HG03575 (cell line): ENCODE measurements at regions not wholly inside any gene's neighbourhood (a gene's known extent, or its start where the extent isn't known, plus 50 kb on each side); places are given as distances from the start of the nearest gene placed in this dataset.
"Not testable (repeated sequence)": the region's sequence is repeated elsewhere in the genome, so short reads cannot be mapped to it uniquely, and the experiment has no call there.

ENCODE experiments used
- ATAC-seq: cut with Tn5 transposase; IDR thresholded peaks from one replicate; pipeline ENCODE4 v1.9.1; 2021; ENCODE audit not compliant: unreplicated experiment, insufficient number of reproducible peaks, low FRiP score; ENCODE audit errors: extremely low read depth

GRCh38 chr6:14510038-14510437 is 392.5 kb downstream of the CD83 start:
- ATAC-seq, result no peak

DNA sequence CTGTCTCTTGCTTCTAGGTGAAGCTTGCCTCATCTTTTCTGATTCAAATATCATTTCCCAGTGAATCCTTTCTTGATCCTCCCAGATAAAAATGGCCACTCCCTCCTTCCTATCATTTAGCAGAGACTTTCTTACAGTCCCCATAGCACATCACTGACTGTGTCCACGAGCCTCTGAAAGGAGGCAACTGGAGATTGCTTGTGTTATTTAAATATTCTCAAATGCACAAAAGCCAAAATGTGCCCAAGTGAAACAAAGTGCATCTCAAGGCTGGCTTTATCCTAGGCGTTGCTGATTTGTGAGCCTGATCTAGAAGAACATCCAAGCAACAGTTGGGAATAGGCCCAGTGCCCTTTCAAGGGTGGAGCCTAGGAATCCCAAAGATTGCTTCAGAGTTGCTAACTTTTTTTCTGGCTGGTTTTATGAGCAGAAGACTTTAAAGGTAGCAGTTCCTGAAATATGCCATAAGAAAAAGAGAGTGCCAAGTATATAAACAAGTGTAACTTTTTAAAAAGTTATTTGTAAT is 393.6 kb downstream of the CD83 start:
- ATAC-seq, result no peak

DNA sequence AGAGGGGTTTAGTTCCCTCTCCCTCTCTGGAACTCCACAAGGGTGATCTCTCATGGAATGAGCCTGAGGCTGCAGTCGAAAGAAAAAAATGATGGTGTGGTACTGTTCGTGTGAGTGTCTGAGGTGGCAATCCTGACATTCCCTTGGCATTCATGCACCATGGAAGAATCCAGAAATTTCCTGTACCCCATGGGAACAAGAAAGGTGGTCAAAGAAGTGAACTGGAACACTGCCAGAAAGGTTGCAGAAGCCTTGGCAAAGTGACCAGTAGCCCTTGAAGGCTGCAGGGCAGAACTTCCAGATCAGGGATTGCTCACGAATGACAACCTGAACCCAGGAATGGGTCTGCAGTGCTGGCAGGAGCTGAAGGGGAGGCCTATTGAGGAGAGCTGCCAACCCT is 394.7 kb downstream of the CD83 start:
- ATAC-seq, result no peak

DNA sequence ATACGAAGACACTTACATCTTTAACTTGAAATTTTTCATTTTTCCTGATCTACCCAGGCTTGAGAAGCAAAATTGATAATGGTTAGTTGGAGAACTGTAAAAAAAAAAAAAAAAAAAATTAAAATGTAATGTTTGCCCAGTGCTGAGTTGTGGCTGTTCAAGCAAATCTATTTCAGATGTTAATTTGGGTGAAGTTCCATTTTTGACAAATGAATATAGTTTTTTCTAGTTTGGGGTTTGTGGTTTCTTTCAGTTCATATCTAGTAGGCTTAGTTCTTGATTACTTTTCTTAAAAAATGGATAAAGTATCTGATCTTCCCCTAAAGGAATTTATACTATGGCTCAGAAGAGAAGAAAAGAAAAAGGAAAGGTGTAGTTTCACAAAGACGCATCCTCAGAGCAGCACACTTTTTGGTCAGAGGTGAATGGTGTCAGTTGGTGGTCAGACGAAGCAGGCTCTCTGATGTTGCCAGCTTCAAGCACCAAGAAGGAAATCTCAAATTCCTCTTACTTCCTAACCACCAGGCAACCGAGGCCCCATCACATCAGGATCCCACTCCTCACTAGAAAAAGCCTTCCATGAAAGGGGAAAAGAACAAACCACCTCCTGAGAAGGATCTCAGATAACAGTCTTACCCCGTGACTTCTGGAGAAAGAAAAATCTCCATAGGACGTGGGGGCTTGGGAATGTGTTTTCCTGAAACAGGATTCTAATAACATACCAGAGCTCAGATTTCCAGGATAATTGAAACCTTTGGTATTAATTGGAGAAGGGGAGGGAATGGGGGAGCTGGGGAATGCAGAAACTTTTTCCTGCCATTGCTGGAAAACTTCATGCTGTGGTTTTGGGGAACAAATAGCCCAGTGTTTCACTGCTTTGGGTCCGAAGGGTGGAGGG is 396.2 kb downstream of the CD83 start:
- ATAC-seq, result no peak

- no peak for ATAC-seq
These were observed 399.4 kb downstream of the CD83 start for GRCh38 chr6:14516956-14517355.

DNA sequence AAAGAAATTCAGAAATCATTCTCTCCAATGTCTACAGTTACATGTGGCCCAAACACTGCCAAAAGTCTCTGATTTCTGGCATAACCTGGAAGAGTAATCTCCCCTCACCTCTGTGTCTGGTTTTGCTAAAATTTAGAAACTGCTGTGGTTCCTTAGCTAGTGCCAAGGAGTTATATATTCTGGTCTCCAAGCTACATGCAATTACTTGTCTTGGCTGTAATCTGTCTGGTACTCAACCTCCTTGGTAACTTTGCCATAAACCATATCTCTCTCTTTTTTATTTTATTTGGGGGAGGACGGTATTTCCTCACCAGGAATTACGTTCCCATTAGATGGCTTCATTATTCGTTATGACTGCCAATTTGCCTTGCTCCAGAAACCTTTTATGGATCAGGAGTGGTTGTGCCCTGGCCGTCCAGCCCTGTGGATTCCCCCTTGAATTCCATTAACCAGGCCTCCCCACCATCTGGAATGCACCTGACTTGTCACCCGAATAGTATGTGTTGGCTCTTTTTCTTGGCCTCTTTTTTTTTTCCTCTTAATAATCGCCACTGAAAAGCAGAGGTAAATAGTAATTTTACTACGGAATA is 400.0 kb downstream of the CD83 start:
- ATAC-seq, result no peak

DNA sequence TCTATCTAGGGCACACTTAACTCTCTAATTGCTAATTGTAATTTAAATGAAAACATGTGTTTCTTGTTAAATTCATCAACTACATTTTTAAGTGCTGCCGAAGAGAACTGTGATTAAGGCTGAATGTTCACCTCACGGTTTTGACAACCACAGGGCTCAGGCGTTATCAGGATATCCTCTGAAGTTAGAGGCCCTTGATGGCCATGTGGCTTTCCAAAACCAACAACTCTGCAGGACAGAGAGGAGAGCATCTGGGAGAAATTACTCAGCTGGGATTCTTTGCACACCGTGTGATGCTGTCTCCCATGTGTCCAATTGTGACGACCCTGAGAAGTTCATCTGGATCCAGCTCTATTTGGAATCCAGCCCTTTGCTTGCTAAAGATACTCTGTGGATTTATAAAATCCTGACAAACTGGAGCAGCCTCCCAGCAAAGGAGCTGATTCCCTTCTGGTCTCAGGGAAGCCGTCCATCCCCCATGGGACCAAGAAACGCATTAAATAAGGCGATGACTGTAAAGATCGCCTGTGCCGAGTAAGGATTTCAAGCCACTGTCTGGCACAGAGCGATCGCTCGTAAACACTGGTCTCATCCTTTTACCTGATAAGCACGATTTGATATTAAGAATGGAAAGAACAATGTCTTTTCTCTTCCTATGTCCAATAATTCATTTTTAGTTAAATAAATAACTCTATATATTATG is 401.1 kb downstream of the CD83 start:
- ATAC-seq, result no peak

DNA sequence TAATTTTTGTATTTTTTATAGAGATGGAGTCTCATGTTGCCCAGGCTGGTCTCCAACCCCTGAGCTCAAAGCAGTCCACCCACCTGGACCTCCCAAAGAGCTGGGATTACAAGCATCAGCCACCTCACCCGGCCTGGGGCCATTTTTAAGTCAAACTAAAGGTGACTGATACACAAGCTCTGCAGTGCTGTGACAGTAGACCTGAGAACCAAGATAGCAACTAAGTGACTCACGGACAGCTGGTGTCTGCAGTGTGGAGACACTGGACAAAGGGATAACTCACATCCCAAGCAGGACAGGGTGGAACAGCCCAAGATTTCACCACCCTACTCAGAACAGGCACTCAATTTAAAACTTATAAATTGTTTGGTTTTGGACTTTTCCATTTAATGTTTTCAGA is 402.5 kb downstream of the CD83 start:
- no peak for ATAC-seq

- no peak for ATAC-seq
These were observed 403.0 kb downstream of the CD83 start for GRCh38 chr6:14520536-14520935.

- ATAC-seq, result no peak
These were observed 403.6 kb downstream of the CD83 start for GRCh38 chr6:14521141-14521540.

DNA sequence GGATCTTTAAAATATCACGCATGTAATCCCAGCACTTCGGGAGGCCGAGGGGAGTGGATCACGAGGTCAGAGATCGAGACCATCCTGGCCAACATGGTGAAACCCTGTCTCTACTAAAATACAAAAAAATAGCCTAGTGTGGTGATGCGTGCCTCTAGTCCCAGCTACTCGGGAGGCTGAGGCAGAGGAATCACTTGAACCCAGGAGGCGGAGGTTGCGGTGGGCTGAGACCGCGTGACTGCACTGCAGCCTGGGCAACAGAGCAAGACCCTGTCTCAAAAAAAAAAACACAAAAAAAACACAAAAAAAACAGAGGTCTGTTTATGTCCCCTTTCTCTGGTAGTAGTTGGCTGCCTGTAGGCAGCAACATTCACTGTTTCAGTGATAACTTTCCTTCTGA is 404.3 kb downstream of the CD83 start:
- ATAC-seq, result not testable (repeated sequence)

DNA sequence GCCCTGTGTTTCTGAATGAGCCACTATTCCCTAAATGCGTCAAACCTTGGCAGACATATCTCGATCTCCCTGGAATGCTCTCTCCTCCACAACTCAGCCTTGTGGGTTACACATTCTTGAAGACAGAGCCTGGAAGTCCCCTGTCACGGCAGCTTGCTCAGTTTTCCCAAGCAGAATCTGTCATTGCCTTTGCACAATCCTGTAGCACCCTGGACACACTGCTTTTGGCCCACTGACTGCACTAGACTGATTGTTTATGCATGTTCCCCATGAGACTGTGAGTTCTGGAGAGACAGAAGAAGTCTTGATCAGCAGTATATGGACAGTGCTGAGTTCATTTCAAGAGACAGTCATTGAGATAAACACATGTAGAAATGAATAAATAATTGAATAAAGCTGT is 406.7 kb downstream of the CD83 start:
- no peak for ATAC-seq

DNA sequence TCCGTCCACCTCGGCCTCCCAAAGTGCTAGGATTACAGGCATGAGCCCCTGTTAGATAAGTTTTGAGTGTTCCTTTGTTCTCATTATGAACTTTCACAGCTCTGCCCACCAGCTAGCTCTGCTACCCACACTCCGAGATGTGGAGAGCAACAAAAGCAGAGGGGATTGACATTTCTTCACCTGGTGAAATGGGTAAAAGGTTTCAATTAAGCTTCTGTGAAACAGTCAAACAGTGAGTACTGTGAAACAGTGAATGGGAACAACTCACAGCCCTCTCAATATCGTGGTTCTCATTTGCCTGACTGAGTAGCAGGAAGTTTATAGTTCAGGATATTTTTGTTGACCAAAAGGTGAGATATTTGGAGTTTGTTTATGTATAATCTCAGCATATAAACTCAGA is 412.8 kb downstream of the CD83 start:
- no peak for ATAC-seq

DNA sequence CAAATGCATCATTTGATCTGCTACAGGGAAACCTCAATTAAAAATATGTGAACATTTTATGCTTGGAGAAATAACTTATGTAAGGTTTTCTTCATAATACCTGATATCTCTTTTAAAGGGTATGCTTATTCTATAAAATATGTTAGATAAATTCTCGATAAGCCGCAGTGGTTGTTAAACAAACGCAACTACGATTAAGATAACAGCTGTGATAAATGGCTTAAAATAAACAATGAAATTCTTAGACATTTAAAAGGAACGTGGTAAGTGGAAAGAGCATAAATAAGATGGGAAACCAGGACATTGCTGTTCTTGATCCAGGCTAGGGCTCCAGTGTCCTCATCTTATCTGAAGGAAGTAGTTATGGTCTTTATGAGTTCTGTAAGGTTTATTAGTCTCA is 415.9 kb downstream of the CD83 start:
- no peak for ATAC-seq

GRCh38 chr6:14537030-14537429 is 419.5 kb downstream of the CD83 start:
- ATAC-seq, result no peak

DNA sequence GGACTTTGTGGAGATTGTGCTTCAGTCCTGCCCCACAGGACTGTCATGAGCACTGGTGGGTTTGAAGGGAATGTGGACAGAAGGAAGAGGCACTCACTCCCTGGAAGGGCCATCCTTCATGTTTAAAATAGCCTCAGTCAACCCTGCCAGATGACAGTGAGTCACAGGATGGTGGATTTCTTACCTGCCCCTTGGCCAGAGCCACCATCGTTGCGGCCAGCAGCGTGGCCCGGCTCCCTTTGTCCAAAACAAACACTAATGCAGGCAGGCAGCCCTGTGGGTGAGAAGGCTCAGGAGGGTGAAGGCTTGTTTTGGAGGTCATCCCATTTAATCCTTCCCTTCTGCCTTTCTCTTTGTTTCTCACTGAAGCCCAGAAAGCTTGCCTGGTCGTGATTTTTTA is 422.7 kb downstream of the CD83 start:
- ATAC-seq, result no peak

DNA sequence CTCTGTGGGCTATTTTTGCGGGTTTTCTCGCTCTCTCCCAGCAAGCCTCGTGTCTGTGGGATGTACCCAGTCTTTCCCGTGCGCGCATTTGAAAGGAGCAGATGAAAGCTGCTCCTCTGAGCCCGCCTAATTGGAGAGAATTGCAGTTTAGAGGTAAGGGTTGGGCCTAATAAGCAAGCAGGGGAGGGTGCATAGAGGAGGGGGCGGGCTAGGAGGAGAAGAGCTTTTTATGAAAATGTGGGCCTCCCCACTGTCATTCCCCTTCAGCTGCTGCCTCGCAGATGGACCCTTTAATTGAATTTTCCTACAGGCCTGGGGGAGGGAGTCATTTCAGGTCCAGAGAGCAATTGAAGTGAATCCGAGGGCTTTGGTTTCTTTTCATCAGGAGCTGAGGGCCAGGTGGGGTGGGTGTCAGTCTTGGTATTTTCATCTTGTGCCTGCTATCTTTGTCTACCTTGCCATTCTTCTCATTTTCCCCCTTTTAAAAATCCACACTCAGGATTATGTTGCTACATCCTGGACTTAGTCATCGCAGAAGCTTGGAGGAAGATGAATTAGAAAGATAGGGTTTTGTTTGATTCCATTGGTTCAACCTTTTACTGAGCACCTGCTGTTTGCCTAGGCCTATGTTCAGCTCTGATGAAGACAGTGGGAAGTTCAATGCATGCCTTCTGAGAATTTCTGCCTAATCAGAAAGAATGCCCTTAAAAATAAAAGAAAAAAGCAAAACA is 423.4 kb downstream of the CD83 start:
- ATAC-seq, result no peak

DNA sequence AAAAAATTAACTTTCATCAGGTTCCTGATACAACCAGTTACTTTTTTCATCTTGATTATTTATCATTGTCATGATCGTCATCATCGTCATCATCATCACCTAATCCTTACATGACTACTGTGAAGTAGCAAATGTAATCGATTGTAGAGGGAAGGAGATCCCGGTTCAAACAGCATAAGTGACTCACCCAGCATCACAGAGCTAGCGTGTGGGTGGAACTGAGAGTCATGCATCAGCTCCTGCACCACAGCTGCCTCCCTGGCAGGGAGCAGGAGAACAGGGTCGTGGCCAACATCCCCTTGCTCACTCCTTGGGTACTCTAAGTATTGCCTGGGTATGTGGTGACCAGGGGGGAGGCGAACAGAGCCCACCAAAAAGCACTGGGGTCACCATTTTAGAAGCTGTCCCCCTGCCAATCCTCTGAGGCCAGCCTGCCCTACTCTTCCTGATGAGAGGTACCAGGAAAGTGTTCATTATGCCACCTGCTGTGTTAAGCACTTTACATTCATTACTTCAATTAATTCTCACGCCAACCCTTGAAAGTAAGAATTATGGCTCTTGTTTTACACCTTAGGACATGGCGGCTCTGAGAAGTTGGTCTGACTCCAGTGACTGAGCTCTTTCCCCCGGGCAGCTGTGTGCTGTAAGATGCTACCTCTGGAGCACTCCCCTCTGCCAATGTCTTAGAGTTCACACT is 425.2 kb downstream of the CD83 start:
- ATAC-seq, result no peak
